GM18909 (cell line): ENCODE measurements at regions not wholly inside any gene's neighbourhood (a gene's known extent, or its start where the extent isn't known, plus 50 kb on each side); places are given as distances from the start of the nearest gene placed in this dataset.
"Not testable (repeated sequence)": the region's sequence is repeated elsewhere in the genome, so short reads cannot be mapped to it uniquely, and the experiment has no call there.

ENCODE experiments used
- ATAC-seq: cut with Tn5 transposase; IDR thresholded peaks from one replicate; pipeline ENCODE4 v1.9.1; 2021; ENCODE audit warnings: mild to moderate bottlenecking; ENCODE audit not compliant: unreplicated experiment, poor library complexity

DNA sequence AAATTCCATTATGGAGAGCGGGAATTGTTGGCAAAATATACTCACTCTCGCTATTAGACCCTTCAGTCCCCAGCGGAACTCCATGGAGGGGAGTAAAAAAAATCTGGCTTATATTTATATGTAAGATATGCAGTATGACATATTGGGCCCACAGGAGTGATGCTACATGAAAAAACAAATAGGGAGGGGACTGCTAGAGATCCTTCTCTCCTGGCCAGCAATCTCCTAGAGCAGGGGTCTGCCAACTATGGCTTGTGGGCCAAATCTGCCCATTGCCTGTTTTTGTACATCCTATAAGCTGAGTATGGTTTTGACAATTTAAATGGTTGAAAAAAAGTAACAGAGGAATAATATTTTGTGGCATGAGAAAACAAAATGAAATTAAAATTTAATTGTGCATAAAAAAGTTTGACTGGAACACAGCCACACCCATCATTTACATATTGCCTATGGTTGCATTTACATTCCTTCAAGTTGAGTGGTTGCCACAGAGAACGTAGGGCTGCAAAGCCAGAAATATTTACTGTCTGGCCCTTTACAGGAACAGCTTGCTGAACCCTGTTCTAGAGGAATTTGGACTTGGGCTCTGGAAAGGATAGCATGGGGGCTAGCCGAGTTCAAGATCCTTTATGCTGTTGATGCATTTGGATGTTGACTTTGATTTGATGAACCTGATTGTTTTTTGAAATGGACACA is 197.3 kb upstream of the CLINT1 start:
- ATAC-seq: no peak

DNA sequence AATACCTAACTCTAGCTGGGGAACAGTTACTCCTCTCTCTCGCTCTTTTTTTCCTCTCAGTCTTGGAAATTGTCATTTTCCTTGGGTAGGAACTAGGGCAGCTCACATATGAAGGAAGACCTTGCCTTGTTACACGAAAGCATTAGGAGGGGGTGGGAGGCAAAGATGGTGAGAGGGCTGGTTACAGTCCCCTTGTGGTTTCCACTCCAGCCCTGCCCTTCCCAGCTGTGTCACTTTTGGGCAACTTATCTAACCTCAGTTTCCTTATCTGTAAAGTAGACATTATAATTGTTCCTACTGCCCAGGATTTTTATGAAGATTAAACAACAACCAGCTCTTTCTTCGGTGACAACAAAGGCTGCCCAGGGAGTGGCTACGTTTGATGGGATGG is 196.2 kb upstream of the CLINT1 start:
- ATAC-seq: no peak

DNA sequence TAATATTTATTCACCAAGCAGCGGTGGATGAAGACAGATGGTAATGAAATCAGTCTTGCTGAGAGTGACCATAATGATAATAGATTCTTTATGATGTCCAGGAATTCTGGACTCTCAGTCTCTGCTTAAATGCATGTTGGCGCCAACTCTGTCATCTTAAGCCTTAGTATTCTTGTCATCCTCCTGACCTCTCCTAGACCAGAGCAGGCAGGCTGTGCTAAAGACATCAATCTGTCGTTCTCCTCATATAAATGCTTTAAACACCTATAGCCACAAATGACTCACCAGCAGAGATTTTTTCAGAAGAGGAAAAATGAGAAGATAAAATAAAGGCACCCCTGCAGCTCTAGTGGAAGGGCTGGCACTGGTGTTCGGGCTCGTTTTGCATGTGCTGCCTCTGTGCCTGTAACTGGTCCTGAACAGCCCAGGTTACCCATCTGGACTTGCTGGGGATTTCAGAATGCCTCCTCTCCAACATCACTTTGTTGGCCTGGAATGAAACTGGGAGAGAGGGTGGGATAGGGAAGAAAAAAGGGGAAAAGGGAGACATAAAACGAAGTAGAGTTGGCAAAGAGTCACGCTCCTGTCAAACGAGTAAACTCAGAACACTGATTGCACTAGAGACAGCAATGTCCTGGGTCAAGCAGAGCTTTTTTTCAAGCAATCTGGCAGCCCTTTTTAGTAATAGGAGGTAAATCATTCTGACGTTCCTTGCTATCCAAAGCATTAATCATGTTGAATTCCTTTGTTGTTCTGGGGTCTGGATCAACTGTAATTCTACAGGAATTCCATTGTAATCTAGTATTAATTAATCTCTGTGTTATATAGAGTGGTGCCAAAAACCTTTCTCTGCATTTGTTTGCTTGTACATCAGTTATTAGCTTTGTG is 195.5 kb upstream of the CLINT1 start:
- ATAC-seq: no peak

DNA sequence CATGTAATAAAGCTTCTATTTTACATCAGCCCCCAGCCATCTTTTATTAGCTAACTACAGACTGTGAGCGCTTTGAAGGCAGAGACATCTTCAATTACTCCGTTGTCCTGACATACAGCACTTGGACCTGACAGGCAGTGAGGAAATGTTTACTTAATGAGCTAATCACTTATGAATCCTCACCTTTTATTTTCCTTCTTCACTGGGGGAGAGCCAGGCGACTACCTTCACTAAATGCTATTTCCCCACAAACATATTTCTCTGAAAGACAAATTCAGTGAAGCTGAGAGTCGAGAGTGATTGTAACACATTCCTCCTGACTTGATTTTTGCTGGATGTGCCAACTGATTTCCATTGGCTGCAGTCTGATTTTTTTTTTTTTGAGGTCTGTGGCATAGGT is 192.1 kb upstream of the CLINT1 start:
- no peak for ATAC-seq

DNA sequence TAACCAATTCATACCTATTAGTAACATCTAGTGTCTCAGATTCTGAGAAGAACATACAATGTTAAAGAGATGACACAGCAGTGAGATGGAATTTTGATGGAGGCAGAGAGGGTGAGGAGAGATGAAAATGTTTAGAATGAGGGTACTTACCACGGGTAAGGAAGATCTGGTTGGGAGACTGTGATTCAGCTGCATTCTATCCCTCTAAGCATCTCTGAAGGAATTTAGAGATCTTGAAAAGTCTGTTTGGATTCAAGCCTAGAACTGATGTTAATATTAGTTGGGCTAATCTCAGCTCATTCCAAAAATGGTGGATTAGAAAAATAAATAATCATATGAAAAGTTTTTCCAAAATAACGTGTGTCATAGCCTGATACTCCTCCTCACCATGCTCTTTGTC is 191.5 kb upstream of the CLINT1 start:
- ATAC-seq: no peak

DNA sequence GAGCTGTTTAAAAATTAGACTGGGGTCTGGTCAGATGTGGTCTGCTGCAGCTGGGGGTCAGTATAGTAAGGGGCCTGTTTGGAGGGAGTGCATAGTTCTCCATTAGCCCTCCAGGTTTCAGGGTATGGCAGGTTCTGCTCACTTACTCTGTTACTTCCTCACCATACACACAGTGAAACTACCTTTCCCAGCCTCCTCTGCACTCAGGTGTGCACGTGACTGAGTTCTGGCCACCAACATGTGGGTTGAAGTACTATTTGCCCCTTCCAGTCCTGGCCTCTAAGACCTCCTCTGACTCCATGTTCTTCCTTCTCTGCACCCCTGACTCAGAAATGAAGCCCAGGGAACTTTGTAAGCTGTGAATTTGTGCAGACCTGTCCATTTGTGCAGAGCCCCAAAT is 190.5 kb upstream of the CLINT1 start:
- ATAC-seq: no peak

DNA sequence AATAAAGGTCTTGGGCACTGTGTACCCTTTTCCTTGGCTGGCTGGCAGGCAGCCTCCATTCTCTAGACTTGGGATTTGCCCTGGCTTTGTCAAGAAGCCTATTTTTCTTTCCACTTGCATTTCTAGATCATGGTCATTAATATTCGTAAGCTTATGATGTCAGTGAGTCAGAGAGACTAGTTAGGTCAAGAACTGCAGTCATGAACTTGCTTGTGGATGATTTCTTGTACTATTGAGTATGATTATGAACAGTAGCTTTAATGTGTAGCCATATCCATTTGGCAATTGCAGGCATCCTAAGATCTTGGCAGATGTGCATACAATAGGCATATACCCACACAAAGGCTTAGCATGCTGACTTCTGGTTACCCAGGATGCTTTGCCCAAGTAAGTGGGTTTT is 186.8 kb upstream of the CLINT1 start:
- no peak for ATAC-seq

DNA sequence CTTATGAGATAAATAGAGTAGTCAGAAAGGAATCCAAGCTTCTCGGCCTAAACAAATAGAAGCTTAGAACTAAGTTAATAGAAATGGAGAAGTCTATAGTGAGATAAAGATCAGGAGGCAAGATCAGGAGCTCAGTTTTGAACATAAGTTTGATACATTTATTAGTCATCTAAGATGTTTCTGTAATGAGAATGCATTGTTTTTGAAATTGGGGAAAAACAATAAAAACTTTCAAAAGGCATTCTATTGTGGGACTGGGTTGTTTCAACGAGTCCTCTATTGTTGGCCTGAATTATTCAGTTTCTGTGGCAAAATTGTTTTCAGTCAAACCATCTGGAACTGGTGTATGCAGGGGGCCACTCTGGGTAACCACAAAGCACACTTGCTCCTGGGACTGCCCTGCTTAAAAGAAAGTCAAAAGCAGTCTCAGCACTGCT is 181.0 kb upstream of the CLINT1 start:
- peak; percentile 47 for ATAC-seq

DNA sequence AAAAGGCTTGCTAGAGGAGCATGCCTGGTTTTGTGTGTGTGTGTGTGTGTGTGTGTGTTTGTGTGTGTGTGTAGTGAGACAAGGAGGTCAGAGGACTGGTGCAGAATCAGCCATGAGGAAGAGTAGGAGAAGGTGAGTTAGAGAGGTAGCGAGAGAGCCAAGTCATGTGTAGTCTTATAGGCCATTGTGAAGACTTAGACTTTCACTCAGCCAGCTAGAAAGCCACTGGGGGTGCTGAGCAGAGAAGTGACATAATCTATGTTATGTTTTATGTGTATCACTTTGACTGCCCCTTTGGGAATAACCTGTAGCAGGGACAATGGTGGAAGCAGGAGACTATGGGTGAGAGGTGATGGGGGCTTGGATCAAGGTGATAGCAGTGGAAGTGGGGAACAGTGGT is 180.5 kb upstream of the CLINT1 start:
- ATAC-seq: no peak

DNA sequence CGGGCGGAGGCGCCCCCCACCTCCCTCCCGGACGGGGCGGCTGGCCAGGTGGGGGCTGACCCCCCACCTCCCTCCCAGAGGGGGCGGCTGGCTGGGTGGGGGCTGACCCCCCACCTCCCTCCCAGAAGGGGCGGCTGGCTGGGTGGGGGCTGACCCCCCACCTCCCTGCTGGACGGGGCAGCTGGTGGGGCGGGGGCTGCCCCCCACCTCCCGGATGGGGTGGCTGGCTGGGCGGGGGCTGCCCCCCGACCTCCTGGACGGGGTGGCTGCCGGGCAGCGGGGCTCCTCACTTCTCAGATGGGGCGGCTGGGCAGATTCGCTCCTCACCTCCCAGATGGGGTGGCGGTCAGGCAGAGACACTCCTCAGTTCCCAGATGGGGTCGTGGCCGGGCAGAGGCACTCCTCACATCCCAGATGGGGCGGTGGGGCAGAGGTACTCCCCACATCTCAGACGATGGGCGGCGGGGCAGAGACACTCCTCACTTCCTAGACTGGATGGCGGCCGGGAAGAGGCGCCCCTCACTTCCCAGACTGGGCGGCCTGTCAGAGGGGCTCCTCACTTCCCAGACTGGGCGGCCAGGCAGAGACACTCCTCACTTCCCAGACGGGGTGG is 178.1 kb upstream of the CLINT1 start:
- not testable (repeated sequence) for ATAC-seq

DNA sequence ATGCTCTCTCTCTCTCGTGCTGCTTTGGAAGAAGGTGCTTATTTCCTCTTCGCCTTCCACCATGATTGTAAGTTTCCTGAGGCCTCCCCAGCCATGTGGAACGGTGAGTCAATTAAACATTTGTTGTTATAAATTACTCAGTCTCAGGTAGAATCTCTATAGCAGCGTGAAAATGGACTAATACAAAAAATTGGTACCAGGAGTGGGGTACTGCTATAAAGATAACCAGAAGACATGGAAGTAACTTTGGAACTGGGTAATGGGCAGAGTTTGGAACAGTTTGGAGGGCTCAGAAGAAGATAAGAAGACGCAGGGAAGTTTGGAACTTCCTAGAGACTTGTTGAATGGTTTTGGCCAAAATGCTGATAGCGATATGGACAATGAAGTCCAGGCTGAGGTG is 175.6 kb upstream of the CLINT1 start:
- ATAC-seq: not testable (repeated sequence)

DNA sequence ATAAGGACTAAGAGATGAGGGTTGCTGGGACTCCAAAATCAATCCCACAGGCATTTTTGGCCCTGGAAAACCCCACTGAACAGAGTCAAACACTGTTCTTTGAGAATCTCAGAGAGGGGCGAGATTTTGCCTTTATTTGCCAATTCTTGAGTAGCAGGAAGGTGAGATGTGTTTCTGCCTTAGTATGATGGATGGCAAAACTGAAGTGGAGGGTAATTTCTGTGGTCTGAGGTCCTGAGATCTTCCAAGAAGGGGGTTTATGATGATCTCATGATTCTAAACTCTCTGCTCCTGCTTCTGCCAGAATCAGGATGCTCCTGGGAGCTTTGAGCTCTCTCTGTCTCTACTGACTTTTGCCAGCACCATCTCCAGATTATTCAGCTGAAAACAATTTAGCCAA is 174.8 kb upstream of the CLINT1 start:
- no peak for ATAC-seq

DNA sequence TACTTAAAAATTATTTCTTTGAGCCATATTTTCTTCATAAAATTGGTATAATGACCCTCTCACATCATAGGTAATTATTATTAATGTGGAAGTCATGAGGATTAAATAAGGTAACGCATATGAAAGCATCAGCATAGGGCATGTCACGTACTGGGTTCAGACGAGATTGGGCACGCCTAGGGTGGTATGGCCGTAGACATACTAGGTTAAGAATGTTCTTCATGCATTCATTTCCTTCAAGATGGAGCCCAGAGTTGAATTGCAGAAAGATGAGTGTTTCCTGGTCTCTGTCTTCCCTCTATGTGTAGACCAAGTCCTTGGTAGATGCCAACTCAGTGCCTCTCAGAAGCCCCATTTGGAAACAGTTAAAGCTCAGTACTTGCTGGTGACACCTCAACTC is 174.1 kb upstream of the CLINT1 start:
- ATAC-seq: no peak

DNA sequence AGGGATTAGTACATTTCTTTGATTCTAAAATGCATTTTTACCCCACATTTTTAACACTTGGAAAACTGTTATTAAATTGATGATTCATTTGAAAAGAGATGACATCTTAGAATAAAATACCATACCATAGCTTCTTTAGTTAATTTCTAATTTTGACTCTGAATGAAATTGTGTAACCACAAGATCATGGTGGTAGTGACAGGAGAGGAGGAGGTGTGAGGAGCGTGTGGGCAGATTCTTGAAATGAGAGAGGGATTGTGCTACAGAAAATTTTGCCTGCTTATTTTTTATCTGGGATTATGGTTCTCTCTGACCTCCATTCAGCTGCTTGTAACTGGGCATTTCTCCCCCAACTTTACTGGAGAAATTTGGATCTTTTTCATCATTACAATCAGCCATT is 173.3 kb upstream of the CLINT1 start:
- no peak for ATAC-seq

DNA sequence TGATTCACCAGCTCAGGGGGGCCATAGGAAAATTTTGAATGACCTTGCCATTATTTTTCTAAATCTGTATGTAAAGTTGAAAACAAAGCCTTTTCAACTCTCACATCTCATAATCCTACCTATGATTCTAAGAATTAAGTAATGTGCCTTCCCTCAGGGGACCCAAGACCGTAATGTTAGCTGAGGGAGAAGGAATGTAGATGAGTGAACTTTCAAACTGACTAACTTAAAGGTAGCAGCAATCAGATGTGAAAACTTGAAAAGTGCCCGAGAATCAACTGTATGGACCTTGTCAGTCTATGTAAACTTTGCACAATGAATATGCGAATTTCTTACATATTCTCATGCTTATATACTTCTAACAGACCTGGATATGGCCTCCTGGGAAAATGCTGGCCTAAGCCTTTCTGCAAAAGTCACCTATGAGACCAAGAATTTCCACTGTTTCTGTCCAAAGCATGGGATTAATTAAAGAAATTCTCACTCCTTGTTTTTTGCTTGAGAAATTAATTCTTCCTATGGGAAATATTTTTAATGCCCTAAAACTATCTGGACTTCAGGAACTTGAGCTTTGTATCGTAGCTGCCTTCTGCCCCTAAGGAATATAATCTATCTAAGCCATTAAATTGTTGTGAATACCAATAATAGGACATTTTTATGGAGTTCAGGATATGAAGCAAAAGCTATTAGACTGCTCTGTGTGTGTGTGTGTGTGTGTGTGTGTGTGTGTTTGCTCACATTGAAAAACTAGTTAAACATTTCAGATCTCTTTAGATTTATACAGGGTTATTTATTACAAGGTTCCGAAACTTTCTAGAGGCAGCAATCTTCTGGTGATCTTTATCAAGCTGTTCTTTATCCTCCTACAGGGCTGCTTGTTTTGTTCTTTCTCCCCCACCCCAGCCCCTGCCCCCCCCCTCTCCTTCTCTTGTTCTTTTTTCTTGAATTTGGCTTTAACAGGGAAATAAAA is 169.1 kb upstream of the CLINT1 start:
- ATAC-seq: no peak

DNA sequence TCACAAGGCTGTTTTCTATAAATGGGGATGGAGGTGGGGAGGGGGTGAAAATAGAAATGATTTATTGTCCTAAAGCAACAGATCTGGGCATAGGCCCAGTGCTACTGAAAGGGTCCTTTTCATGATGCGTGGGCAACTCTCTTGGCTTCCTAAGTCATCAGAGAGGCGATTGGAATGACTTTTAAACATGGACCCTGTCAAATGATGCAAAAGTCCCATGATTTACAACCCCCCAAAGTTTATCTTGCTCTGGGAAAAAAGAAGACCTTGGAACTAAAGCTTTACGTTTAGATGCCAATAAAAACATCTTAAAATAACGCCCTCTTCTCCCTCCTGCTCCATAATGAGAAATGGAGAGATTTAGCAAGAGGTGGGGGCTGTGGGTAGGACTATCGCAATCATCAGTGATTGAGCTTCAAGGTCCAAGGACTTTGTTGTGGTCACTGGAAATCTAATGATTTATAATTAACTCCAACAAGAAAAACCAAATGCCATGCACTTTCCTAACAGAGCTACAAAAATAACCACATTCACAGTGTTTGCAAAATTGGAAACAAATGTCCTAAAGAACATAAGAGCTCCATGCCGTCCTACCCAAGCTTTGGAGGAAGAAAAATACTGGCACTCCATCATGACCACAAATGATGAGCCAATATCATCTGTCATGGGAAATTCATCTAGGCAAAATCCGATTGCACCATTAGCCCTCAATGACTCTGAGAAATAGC is 167.5 kb upstream of the CLINT1 start:
- no peak for ATAC-seq

DNA sequence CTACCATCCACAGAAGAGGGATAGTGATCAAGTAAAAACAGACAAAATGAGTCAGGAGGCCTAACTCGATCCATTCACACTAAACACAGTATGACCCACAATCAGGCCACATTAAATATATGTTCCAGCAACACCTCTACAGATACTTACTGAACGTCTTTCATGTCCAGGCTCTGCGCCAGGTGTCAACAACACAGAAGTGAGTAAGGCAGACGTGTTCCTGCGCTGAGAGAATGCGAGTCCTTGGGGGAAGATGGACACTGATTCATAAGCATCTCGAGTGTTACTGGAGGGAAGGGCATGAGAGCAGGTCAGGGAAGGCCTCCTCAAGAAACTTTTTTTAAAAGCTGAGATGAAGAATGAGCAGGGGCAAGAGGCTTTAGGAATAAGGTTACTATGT is 164.3 kb upstream of the CLINT1 start:
- no peak for ATAC-seq

DNA sequence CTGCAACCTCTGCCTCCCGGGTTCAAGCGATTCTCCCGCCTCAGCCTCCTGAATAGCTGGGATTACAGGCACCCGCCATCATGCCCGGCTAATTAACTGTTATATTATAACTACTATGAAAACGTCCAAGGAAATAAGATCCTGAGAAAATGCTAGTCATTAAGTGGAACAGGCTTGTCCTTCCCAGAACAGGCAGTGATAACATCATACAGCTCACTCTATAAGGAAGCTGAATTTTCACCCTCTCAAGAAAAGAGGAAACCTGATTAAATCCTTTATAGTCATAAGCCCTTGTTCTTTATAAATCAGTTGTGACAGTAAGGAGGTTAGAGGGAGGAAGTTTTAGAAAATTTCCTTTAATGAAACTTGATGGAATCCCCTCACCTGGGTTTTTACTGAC is 163.9 kb upstream of the CLINT1 start:
- ATAC-seq: no peak

DNA sequence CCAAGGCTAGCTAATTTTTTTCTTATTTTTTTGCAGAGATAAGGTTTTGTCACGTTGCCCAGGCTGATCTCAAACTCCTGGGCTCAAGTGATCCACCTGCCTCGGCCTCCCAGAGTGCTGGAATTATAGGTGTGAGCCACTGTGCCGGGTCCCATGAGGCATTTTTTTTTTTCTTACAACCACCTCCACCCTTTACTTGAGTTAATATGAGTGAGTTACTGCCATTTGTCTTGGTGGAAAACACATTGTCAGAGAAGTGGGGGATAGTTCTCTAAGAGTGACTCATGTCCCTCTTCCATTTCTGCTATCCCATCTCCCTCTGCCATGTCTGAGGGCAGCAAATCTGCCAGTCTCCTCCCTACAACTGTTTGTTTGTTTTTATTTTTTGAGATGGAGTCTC is 163.4 kb upstream of the CLINT1 start:
- no peak for ATAC-seq
